Dedifferentiated amniotic fluid mesenchymal stem cell (primary cell): ENCODE measurements at regions not wholly inside any gene's neighbourhood (a gene's known extent, or its start where the extent isn't known, plus 50 kb on each side); places are given as distances from the start of the nearest gene placed in this dataset.

Experiments
- DNase-seq: peaks from one replicate; pipeline ENCODE4 v3.0.0-alpha.2; 2016; ENCODE audit errors: extremely low spot score

DNA sequence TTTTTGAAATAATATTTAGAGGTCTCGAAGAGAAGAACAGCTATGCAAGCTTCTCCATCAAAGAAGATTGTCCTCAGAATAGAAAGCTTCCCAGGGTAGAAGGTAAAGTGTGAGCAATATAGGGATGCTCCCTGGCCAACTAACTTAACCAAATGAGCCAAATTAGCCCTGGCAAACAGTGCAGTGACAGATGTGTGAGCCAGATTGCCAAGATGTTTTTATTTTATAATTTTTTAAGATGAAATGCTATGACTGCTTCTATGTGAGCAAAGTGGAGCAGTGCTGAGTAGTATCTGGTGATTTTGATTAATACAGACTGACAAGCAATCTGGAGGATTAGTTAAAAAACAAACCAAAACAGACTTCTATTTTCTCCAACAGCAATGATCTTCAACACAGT, 202.1 kb downstream of the NOVA1 start:
- no peak for DNase-seq

DNA sequence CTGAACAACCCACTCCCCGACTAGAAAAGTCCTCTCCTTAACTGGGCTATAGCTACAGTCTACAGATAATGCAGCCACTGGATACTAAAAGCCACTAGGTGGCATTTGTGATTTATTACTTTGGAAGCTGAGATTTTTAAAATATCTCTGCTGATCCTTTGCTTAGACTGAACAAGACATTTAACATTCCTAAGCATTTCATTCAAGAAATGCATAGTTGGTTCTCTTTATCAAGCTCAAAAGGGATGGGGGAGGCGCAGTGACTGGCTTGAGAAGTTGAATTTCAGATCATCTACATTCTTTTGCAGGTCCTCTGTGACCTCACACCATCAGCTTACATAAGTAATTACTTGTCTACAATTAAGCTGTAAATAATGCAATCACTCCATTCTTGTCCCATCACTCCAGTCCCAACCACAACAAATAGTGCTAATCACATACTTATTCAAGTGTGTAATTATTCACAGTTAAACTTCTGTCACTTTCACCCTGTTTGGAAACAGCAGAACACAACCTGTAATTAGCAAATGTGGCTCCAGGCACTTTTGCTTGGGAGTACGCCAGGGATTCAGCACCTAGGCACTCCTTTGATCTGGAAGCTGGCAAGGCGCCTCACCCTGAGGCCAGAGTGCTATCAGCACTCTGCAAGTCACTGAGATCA, 203.6 kb downstream of the NOVA1 start:
- DNase-seq, result peak; percentile 74

DNA sequence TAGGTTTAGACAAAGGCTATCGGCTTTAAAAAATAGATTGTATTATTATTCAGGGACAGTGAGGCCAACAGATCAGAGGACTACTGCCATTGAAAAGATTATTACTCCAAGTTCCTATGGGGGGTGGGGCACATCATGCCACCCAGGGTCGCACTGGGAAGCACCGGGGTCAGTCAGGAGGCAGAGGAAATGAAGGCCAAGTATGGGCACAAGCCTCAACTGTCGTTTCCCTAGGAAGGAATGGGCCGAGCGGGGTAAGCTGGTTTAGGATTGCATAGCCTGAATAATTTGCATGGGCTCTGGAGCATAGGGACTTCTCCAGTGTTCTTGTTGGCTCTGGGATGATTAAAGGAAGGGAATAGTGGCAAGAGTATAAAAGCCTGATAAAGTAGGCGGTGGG, 205.3 kb downstream of the NOVA1 start:
- no peak for DNase-seq

DNA sequence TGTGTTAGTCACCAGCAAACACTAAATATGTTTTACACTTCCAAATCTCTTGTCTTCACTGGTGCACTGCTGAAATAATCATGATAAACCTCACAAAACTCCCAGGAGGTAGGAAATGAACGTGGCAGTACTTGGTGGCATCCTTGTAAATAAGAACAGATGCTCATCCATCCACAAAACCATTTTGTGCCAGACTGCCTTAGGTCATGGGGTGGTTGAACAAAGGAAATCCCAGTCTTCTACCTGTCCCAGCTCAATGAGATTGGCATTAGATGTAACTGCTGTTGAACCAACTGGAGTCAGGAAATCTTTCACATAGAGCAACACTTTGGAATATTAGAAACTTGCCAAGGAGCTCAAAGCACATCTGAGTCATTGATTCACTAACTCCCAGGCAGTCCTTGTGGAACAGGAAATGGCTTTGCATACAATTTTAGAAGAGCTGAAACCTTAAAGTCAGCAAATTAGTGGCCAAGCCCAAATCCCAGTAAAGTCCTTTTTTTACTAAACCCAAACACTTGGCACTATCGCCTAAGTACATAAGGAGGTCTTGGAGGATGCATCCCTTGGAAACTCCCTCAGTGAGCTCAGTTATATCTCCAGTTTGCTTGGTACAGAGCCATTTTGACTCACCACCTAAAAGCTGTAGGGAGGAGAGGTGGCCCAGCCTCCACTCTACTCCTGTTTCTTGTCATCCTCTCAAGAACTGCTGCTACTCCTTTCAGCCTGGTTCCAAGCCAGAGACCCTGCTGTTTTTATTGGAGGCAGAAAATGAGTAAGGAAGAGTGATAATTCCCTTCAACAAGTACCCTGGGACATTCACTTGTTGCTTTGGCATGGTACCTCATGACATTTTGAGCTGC, 208.0 kb downstream of the NOVA1 start:
- no peak for DNase-seq

DNA sequence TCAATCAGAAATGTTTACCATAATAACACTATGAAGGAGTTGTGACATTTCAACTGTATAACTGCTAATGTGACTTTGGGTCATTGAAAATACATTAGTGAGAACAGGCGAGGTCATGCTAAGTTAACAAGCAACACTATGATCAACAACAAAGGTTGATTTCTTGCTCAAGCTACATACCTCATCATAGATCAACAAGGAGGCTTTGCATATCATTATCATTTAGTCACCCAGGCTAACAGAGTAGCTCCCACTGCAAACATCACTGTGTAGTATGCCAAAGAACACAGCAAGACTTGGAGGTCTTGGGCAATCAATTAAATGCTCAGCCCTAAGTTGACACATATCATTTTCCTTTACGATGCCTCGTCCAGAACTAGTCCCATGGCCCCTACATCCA, 212.5 kb downstream of the NOVA1 start:
- DNase-seq, result no peak

DNA sequence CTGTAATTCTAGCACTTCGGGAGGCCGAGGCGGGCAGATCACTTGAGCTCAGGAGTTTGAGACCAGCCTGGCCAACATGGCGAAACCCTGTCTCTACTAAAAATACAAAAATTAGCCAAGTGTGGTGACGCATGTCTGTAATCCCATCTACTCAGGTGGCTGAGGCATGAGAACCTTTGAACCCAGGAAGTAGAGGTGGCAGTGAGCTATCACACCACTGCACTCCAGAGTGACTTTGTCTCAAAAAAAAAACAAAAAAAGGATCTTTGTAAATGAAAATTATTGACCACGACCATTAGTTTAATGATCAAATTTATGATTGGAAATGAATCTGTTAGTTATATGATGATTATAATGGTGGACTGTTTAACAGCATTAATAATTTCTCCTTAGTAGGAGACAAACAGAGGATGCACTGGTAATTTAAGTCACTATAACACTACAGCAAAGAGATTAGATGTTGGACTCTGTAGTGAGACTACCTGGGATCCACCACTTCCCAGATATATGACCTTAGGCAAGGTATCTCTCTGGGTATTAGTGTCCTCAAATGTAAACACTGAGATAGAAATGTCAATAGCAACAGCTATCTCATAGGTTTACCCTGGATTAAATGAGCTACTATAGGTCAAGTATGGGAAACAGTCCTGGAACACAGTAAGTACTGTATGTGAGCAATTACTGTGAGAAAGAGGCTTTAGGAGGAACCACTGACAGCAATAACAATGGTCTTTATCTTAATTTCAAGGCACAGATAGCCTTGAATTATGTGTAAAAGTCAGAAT, 214.7 kb downstream of the NOVA1 start:
- no peak for DNase-seq

DNA sequence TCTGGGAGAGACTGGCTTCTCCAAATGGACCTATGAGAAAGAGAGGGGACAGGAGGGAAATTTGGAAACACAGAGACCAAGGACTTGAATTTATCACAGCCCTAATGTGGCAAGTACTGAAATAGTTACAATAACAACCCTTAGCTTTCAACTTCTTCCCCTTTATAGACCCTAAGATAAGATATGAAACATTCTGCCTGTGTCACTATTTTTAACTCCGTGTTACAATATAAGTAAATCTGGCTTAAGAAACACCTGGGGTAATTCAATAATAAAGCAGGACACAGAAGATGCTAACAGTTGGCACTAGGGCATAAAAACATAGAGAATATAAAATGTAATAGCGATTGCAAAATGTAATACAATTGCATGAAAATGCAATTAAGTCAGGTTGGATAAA, 216.4 kb downstream of the NOVA1 start:
- no peak for DNase-seq

DNA sequence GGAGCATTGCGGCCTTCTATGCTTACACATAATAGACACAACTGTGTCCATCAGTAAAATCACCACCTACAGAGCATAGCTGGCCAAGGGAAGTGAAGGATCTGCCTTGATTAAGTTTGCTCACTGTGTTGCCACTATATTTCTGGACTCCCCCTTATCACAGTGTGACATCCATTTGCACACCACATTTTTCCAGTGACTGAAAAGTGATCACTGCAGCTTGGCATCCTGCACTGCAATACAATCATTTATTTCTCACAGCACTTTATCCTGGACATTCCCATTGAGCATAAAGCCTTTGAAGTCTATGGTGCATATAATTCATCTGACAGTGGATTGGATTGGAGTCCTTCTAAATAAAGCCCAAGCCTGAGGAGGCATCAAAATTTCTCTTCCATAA, 217.2 kb downstream of the NOVA1 start:
- DNase-seq, result no peak

DNA sequence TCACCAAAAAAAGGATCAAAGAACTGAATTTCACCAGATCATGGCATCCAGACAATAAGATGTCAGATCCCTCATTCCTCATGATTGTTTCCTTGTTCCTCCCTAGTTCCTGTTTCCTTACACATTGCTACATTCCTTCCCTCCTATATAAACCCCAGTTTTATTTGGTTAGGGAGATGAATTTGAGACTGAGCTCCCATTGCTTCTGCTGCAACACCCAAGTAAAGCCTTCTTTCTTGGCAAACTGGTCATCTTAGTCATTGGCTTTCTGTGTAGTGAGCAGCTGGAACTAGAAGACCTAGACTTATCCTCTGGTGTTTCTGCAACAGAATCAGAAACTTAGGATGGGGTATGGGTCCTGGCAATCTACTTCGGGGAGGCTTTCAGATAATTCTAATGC, 217.9 kb downstream of the NOVA1 start:
- no peak for DNase-seq

DNA sequence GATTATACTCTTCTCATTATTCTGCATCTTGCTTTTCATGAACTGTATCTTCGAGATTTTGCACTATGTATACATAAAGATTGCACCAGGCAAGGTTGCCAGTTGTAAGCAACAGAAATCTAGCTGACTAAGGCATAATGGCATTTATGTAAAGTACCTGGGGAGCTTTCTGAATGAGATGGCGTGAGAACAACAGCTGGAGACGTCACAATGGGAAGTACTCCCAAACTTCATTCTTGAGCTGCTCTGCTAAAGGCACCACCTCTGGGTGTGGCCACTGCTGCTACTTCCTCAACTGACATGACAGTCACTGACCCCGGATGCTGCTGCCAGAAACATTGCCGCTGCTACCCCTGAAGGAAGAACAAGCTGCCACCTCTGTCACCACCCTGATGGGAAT, 220.7 kb downstream of the NOVA1 start:
- DNase-seq, result no peak

DNA sequence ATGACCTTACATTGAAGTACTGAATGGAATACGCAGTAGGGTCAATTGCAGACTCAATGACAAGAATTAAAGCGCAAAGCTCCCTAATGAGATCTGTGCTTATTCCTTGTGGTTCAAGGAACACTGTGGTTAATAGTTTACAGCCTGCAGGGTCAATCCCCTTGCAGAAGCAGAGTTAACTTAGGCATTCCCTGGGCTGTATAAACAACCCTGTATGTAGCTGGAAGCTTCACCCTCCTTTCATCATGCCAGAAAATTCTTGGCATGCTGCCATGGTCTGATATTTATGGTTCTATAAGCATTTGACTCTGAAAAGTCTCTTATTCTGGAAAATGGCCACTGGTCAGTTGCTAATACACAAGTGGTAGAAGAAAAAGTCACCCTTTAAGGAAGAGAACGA, 227.7 kb downstream of the NOVA1 start:
- DNase-seq, result no peak

DNA sequence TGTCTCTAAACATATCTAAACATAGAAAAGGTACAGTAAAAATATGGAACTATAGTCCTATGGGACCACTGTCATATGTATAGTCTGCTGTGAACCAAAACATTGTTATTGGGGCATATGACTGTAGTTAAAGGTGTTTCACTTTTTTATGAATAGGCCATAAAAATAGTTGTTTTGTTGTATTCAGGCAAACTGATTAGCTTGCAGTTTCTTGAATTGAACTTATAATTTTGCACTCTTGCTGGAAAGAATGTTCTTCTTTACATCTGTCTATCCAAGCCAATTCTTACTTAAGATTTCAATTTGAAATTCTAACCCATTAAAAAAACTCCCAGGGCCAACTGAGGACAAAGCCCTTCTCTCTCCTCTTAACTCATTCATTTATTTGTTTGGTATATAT, 234.1 kb downstream of the NOVA1 start:
- no peak for DNase-seq

DNA sequence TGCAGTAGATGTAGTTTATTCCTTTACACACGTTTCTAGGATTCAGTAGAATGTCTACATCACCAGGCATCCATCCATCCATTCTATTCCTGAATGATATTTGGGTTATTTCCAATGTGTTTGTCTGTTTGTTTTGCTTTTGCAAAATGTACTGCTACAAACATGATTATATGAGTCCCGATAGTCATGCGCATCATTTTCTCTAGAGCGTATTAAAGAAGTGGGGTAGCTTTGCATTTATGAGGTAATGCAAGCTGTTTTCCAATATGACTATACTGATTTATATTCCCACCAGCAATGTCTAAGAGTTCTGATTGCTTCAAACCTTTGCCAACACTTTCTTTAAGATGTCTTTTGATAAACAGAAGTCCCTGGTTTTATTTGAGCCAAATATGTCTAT, 253.2 kb downstream of the NOVA1 start:
- DNase-seq, result no peak

DNA sequence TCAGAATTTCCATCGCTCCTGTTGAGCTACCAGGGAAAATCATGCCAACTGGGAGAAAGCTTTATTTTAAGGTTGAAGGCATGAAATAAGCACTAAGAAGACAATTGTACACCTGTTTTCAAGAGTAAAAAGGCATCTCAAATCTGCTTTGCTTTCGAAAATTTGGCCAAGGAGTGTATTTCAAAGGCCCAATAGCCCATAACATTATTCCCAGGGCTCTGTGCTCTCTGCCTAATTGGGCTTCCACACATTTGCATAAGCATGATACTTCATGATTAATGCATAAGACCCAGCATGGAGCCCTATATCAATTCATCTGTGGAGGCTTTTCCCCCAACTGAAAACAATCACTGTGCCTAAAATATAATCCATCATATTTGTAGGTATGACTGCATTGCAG, 258.5 kb downstream of the NOVA1 start:
- no peak for DNase-seq

DNA sequence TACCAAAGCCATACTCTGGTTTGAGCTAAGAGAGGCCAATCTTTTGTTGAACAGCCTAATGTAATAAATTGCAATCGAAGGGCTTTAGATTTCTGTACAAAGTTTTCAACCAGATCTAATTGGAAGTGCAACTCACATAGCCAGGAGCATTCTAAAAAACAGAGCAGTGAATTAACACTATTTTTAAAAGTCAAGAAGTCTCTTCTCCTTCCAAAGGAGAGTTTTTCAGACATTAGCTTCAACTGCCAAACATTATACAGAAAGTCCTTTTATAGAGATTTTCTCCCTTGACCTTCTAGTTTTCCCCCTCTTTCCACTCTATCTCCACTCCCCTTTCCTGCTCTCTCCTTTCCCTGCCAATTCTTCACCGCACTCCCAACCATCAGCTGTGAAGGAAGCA, 259.6 kb downstream of the NOVA1 start:
- no peak for DNase-seq

DNA sequence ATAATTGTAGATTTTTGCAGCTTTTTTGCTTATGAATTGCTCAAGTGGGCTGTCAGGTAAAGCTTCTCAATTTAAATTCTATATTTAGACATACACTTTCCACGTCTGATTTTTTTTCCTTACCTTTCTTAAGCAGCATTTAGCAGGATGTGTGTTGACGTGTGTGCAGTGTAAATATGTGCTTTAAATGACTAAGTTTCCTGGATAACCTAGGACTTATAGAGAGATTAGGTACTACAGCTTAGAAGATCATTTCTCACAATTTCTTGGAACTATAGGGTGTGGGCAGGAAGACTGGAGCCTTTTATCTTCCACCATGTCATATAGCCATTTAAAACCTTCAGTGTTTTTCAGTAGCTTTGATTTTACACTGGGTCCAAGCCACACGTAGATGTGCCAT, 263.5 kb downstream of the NOVA1 start:
- DNase-seq, result no peak

DNA sequence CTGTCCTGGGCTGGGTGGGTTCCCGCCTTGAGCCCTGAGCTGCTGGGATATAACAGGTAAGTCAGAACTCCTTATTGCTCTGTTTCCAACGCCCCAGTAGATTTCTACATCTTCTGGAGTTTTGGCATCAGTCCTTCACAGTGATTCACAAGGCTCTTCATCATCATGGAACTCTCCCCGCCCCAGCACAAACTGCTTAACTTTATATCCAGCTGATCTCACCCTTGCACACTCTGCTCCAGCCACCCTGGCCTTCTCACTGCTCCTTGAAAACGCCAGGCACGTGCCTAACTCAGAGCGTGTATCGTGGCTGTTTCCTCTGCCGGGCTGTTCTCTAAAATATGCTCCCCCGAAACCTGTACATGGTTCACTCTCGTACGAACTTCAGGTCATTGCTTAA, 264.9 kb downstream of the NOVA1 start:
- DNase-seq, result no peak

DNA sequence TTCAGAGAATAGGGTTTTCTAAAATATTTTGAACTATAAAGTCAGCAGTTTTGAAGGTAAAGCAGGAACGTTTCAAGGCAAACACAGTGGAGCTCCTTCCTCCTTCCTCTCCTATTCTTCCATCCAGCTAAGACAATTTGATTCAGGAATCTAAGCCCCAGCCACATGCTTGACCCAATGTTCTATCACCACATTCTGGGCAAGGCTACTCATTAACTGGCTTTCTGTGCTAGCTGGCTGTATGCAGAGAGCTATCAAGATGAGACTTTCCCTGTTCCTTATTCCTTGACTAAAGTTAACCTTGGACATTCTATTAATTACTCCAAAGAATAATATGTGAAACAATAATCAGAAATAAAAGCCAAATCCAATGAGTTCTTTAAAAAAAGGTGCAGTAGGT, 266.9 kb downstream of the NOVA1 start:
- no peak for DNase-seq

DNA sequence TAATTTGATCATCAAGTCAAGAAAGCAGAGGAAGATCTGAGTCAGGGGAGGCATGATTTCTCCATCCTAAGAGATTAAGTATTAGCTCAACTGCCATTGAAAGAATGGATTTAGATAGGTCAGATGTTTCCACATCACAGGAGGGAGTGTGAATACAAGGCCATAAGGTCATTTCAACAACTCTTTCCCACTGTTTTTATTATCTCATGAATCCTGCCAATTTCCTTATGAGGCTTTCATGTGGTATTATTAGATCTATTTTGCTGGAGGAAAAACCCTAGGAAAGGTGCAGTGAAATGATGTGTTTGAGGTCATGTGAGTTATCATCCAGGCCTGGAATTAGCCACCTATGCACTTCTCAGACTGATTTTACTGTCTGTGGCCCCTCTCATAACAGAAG, 269.0 kb downstream of the NOVA1 start:
- DNase-seq, result no peak

DNA sequence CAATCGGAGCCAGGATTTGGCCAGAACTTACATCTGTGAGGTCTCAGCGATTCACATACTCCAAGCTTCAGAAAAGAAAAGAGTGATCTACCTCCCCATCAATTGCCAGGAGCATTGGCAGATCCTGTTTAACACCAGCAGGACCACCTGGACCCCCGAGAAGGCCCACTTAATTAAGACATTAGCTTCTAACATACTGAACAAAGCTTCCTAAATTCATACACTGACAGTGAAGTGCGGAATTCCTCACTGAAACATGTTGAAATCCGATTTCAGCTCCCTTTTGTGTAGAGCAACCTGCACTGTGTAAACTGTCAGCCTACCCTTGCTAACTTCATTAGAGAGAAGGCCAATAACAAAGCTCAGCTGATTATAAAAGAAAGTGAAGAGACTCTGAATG, 274.0 kb downstream of the NOVA1 start:
- DNase-seq, result no peak

DNA sequence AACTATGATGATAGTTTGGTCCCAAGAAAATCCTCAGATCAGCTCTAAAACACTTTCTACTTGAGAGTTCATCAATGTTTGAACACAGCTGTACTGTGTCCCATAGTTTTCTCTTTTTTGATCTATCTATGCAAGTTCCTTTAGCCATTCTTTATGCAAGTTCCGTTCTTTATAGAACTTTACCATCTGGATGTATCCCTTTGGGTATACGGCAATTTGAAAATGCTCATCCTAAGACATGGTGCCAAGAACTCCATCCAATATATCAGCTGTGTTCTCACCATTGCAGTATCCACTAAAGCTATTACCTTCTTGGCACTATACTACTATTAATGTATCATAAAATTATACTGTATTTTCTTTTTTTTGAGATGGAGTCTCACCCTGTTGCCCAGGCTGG, 276.9 kb downstream of the NOVA1 start:
- no peak for DNase-seq

DNA sequence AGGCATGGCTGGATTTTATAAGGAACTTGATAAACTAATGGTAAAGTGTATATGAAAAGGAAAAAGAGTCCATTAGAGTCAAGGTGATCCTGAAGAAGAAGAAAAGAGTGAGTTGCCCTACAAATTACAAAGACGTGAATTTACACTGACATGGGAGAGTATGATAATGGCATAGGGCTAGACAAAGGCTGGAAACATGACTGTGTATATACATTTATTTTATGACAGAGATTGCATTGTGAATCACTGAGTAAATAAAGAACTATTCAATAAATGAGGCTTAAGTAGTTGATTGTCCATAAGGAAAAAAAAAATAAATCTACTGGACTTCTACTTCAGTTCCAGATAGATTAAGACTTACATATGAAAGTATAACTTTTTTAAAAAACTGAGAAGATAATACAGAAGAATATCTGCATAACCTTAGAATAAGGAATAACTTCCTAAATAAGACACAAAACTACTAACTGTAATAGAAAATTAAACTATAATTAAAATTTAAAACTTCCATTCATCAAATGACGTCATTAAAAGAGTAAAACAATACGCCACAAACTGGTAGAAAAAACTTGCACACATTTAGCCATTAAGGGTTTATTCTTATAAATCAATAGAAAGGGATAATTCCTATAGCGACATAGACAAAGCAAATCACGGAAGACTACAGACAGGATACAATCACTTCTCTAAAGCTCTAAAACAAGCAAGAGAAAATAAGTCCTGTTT, 278.5 kb downstream of the NOVA1 start:
- DNase-seq, result no peak
